GM21723 (cell line): ENCODE measurements at regions not wholly inside any gene's neighbourhood (a gene's known extent, or its start where the extent isn't known, plus 50 kb on each side); places are given as distances from the start of the nearest gene placed in this dataset.

Experiments
- ATAC-seq: cut with Tn5 transposase; IDR thresholded peaks from one replicate; pipeline ENCODE4 v1.9.1; 2021; ENCODE audit warnings: mild to moderate bottlenecking, moderate library complexity; ENCODE audit not compliant: unreplicated experiment

DNA sequence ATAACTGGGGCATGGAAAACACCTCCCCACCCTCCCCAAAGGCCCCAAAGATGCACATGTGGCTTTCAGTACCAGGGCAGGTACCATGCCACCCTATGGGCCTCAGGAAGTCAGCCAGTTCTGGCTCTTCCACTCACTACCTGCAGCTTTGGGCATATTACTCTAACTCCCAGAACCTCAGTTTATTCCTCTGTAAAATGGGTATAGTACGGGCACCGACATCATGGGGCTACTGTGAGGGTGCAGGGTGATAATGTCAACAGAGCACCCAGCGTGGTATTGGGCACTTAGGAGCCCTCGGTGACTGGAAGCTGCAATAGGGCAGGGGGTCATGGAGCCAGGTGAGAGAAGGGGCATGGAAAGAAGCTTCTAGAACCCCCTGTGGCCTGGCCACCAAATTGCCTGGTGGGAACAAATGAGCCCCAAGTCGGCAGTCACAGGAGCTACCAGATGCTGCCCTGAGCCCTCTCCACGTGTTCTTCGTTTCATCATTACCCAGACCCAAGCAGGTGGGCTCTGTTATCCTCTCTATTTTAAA lies 512.1 kb downstream of the SHQ1 start:
- no peak for ATAC-seq

GRCh38 chr3:72335458-72336095 lies 512.7 kb downstream of the SHQ1 start:
- ATAC-seq = no peak

- no peak for ATAC-seq
These were observed 513.4 kb downstream of the SHQ1 start for GRCh38 chr3:72334681-72335457.

GRCh38 chr3:72332689-72333088 lies 515.6 kb downstream of the SHQ1 start:
- no peak for ATAC-seq

DNA sequence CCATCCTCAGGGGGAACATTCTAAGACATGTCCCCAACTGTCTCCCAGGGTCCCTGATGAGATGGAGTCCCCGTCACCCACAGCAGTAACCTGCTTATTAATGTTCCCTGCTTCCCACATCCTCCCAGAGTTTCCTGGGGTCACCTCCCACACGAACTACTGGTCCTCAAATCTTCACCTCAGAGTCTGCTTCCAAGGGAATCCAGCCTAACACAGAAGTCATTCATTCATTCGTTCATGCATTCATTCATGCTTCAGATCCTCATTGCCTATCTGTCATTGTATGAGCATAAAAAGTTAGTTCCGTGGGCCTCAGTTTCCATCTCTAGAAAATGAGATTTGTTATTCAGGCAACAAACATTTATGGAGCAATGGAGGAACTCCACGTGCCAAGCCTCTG lies 516.2 kb downstream of the SHQ1 start:
- no peak for ATAC-seq

DNA sequence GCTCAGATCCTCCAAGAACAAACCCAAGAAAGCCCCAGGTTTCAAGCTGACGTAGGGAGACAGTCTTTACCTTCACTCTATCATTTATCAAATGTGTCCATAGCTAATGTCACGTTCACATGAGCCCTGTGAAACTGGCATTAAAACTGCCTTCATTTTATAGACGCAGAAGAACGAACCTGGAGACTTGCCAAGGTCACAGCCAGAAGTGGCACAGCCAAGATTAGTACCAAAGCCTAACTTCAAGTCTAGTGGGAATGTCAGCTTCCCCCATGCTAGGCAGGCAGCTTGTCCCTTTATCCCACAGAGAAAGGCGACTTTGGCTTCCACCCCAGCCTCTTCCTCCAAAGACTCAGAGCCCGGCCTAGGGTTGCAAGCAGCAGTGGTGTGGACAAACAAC lies 517.2 kb downstream of the SHQ1 start:
- ATAC-seq = no peak

GRCh38 chr3:72329354-72329753 lies 518.9 kb downstream of the SHQ1 start:
- ATAC-seq = no peak

DNA sequence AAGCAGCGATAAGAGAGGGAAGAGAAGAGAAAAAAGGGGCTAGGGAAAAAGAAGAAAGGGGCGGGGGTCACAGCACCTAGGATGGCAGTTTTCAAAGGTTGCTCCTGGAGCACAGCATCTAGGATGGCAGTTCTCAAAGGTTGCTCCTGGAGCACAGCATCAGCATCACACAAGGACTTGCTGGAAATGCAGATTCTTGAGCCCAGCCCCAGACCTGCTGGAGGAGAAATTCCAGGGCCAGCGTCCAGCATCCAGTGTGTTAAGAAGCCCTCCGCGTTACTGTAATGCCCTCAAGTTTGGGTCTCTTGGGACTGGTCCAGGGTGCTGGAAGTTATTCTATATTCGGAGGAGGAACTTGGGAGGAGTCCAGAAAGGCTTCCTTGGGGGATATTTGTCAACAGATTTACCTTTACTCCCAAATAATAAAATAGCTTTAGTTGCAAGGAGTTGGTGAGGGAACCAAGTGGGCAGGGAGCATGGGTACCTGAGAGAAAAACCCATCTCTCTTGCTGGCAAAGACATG lies 519.4 kb downstream of the SHQ1 start:
- no peak for ATAC-seq

GRCh38 chr3:72327008-72327407 lies 521.2 kb downstream of the SHQ1 start:
- no peak for ATAC-seq

GRCh38 chr3:72324253-72324811 lies 523.9 kb downstream of the SHQ1 start:
- ATAC-seq = no peak

GRCh38 chr3:72323773-72324172 lies 524.5 kb downstream of the SHQ1 start:
- ATAC-seq = no peak

DNA sequence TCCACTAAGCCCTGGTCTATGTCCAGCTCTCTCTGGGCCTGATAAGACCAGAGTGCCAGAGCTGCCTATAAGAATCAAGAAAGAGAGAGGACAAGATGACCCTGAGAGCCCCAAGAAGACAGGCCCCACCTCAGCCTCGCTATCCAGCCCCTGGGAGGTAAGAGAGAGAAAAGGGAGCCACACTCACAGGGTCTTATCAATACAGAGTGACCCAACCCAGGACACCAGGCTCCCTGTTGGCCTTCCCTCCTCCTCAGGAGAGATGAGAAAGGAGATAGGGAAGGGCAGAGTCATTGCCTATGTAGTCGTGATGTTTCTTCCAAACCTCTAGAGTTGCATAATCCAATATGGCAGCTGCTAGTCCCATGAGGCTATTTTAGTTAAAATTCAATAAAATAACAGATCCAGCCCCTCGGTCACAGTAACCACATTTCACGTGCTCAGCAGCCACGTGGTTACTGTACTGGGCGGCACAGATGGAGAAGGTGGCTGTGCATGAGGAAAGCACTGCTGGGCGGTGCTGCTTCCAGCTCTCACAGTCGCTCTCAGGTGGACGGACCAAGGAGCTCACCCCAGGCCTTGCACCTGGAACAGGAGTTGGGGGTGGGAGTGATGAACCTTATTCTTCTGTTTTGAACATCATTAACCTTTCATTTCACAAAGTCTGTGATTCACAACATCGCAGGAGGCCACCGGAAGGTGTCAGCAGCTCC lies 525.8 kb downstream of the SHQ1 start:
- no peak for ATAC-seq

GRCh38 chr3:72320955-72321303 lies 527.3 kb downstream of the SHQ1 start:
- no peak for ATAC-seq

GRCh38 chr3:72320095-72320954 lies 527.9 kb downstream of the SHQ1 start:
- no peak for ATAC-seq

DNA sequence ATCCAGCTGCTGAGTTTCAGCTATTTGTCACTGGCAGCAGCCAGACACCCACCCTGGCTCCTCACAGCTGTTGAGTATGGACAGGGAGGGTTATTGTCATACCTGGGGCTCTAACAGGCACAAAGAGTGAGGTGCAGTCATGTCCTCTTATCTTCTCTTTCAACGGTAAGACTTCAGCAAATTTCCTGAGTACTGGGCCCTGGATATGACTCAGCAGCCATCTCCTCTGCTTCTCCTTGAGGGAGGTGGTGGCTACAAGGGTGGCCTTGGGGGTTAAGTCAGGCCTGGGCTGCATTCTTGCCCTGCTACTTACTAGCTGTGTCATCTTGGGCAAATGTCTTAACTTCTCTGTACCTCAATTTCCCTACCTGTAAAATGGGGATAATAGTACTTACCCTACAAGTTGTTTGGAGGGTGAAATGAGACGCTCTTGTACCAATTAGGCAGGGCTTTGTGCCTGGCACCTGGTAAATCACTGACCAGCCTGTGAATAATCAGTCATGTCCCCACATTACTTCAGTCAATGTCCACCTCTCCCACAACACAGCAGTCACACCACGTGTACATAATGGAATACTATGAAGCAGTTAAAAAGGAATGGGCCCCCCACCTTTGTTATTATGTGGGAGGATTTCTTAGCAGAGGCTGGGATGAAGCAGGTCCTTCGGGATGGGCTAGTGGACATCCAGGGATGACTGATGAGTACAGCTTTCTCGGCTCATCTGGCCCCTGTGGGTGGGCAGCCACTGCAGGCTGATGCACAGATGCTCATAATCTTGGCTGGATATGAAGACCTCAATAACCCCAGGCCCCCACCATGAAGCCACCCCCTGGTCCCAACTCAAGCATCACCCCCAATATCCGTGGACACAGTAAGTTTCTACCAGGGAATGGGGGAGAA lies 528.8 kb downstream of the SHQ1 start:
- no peak for ATAC-seq

DNA sequence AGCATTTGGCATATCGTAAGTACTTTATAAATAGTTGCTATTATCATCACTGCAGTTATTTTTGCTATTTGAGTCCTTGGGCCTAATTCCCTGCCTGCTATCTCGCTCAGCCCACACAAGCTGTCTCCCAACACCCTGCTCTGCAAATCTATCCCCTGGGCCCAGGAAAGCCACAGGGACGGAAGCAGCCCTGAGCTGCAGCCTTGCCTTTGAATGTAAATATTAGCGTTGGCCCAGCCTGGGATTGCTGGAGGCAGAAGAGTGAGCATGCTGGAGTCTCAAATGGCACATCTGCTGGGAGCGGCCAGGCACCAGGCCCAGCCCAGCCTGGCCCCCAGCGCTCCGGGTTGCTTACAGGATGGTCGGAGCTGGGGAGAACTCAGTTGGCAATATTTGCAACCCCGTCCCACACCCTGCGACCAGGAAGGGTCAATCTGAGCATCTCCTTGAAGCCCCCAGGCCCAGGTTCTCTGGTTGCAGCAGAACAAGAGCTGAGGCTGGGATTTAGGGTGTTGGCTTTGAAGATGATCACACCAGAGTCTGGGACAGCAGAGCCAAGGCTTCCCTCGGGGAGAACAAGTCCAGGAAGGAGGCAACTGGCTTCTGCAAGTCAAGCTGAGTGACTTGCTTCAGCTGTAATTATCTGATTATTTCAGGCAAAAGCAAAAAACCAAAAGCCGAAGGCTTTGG lies 529.6 kb downstream of the SHQ1 start:
- ATAC-seq = no peak

DNA sequence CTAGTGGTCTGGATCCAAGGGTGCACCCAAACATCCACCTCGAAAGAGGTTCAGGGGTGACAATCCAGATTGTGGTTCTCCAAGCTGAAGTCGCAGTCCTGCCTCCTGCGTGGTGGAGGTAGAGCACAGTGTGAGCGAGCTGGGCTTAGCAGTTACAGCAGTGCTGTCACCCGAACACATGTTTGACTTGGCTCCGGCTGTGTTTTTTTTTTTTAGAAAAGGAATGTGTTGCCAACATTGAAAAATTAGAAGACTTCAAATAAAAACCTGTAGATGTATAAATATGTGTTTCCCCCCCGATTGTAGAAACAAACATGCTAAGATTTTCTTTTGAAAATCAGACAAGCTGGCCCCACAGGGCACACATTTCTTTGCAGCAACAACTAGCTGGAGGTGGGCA lies 530.8 kb downstream of the SHQ1 start:
- ATAC-seq = no peak

- ATAC-seq = no peak
These were observed 531.6 kb downstream of the SHQ1 start for GRCh38 chr3:72316501-72317279.
